ENCODE measurements at regions not wholly inside any gene's neighbourhood (a gene's known extent, or its start where the extent isn't known, plus 50 kb on each side); places are given as distances from the start of the nearest gene placed in this dataset.

DNA sequence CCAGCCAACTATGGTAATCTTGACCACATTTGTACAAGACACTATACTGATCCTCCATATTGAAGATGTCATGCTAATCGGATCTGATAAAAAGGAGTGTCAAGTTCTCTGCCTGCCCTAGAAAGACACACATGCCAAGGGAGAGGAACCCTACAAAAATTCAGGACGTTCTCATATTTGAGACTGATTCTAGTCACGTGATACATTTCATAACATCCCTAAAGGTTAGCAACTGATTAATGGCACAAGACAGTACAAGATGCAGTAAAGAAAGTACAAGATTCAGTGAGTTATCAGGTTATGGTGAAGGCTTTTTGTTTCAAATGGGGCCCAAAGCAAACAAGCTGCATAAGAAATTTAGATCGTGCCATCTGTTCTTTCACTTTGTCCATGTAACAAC, 190.7 kb upstream of the MOCS1 start:
- no peak overlapping the region for H2BK20ac ChIP-seq (ENCODE audit: low read depth, low read length)
- TF ChIP-seq RCOR1 (IDR thresholded peaks at IDR 0.05; ENCODE audit: insufficient replicate concordance, low read length) = no peak
- no peak for TF ChIP-seq BHLHE40 (IDR thresholded peaks at IDR 0.05; ENCODE audit: low read depth, low read length)
- no peak for TF ChIP-seq RAD21 (IDR thresholded peaks at IDR 0.05; ENCODE audit: low read length)
- TF ChIP-seq POLR2A (IDR thresholded peaks at IDR 0.05; ENCODE audit: low read depth, low read length) = no peak
- no peak for TF ChIP-seq MAZ (IDR thresholded peaks at IDR 0.05; ENCODE audit: borderline replicate concordance, low read depth, low read length)
- TF ChIP-seq SMC3 (IDR thresholded peaks at IDR 0.05; ENCODE audit: low read depth, low read length) = no peak
- TF ChIP-seq, protein P1, sequence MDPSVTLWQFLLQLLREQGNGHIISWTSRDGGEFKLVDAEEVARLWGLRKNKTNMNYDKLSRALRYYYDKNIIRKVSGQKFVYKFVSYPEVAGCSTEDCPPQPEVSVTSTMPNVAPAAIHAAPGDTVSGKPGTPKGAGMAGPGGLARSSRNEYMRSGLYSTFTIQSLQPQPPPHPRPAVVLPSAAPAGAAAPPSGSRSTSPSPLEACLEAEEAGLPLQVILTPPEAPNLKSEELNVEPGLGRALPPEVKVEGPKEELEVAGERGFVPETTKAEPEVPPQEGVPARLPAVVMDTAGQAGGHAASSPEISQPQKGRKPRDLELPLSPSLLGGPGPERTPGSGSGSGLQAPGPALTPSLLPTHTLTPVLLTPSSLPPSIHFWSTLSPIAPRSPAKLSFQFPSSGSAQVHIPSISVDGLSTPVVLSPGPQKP (IDR thresholded peaks at IDR 0.05; ENCODE audit: borderline replicate concordance, low read depth, low read length) = no peak
- H4K20me1 ChIP-seq (ENCODE audit: insufficient read depth, low read length) = no peaks in the 10 kb centered on the region
- H3K79me1 ChIP-seq (ENCODE audit: low read depth in 1 of 2, low read length in 2 of 2) = no peaks in the 10 kb centered on the region
- H3K9ac ChIP-seq (ENCODE audit: low read depth, low read length) = no peak overlapping the region
- H3K18ac ChIP-seq (ENCODE audit: low read depth, low read length) = no peak overlapping the region
- no peak overlapping the region for H2BK120ac ChIP-seq (ENCODE audit: low read depth, low read length)
- no peak overlapping the region for H3K4me2 ChIP-seq (ENCODE audit: low read depth, low read length)
- H3K14ac ChIP-seq (replicated peaks; ENCODE audit: low read depth, low read length) = no peak overlapping the region
- dilution Hi-C loops (cut with HindIII; ENCODE audit: low sequenced_read_pairs, unreplicated experiment) (no loop called here), in situ Hi-C loops (cut with MboI; ENCODE audit: low sequenced_read_pairs) (no loop called here), intact Hi-C loops (cut with micrococcal nuclease) (no loop called here)
- no peak overlapping the region for H3K27ac ChIP-seq (ENCODE audit: insufficient read depth, low read length)
- no peaks in the 10 kb centered on the region for H3K27me3 ChIP-seq (ENCODE audit: control insufficient read depth, insufficient read depth, low read length)
- H2AK5ac ChIP-seq (ENCODE audit: low read depth, low read length) = no peak overlapping the region
- H2BK15ac ChIP-seq (ENCODE audit: low read depth, low read length) = no peak overlapping the region
- no peaks in the 10 kb centered on the region for H3K36me3 ChIP-seq (ENCODE audit: control insufficient read depth, insufficient read depth, low read length)
- WGBS, 2 experiments (ENCODE audit: extremely low coverage in 2 of 2, insufficient read length in 1 of 2) = no CpG with 5 or more reads among the region's 4 CpGs
- ChIA-PET CTCF (no interaction called here), POLR2A (ENCODE audit: unreplicated experiment) (no interaction called here)
- no peak overlapping the region for H2BK5ac ChIP-seq (ENCODE audit: low read depth, low read length, poor library complexity, severe bottlenecking)
- H2AFZ ChIP-seq (replicated peaks; ENCODE audit: low read length, poor library complexity) = no peak overlapping the region
- H3K4me3 ChIP-seq (ENCODE audit: insufficient read depth, low read depth, low read length) = no peak overlapping the region
- DNase-seq (no peak), ATAC-seq (ENCODE audit: low read depth) (no peak)
- H3K56ac ChIP-seq (ENCODE audit: extremely low read depth, insufficient read depth, low read length) = no peak overlapping the region
- H2AK9ac ChIP-seq (replicated peaks; ENCODE audit: low read depth, low read length, poor library complexity) = no peak overlapping the region
- no peak overlapping the region for H4K8ac ChIP-seq (ENCODE audit: low read depth in 2 of 2, low read length in 2 of 2)
- H3K23ac ChIP-seq (ENCODE audit: low read depth, low read length) = no peak overlapping the region
- no peak overlapping the region for H4K5ac ChIP-seq (ENCODE audit: low read depth, low read length)
- no TSS peak for BruUV-seq (replicated peaks)
- H3K9me1 ChIP-seq (ENCODE audit: insufficient read depth, low read length) = no peaks in the 10 kb centered on the region
- peaks cover 3% of the 10 kb centered on the region for H3K9me3 ChIP-seq (ENCODE audit: control insufficient read depth, insufficient read depth, low read length)
- no peak overlapping the region for H3K4ac ChIP-seq (ENCODE audit: low read depth, low read length)
- H3K4me1 ChIP-seq (ENCODE audit: control insufficient read depth, insufficient read depth, low read length) = no peaks in the 10 kb centered on the region
- H4K91ac ChIP-seq (ENCODE audit: insufficient read depth, low read depth, low read length) = no peak overlapping the region

All from IMR-90 (cell line).